Activated T-helper 1 cell treated with anti-CD3 and anti-CD28 coated beads, Interleukin-12 subunit alpha, Interleukin-12 subunit beta, Interleukin-2, Interleukin-4 antibody, amounts not matched to agents 30 ng/mL and 10 ng/mL and 1 ng/mL, durations not matched to agents 14 hours and 24 hours and 36 hours (primary cell): ENCODE measurements at regions not wholly inside any gene's neighbourhood (a gene's known extent, or its start where the extent isn't known, plus 50 kb on each side); places are given as distances from the start of the nearest gene placed in this dataset.

Source experiments
- DNase-seq: peaks from one replicate; pipeline ENCODE4 v3.0.0; 2021; ENCODE audit warnings: low spot score
- H3K27ac Mint-ChIP-seq: one replicate; pipeline ENCODE4 v1.8.0; 2021; ENCODE audit warnings: mild to moderate bottlenecking, mixed read lengths
- H3K27me3 Mint-ChIP-seq: one replicate; pipeline ENCODE4 v1.8.0; 2022; ENCODE audit warnings: mild to moderate bottlenecking, moderate library complexity, mixed read lengths; ENCODE audit not compliant: insufficient read depth
- H3K36me3 Mint-ChIP-seq: one replicate; pipeline ENCODE4 v1.8.0; 2021; ENCODE audit warnings: low read depth, mixed read lengths
- H3K4me1 Mint-ChIP-seq: one replicate; pipeline ENCODE4 v1.8.0; 2021; ENCODE audit warnings: low read depth, mixed read lengths
- H3K4me3 Mint-ChIP-seq: one replicate; pipeline ENCODE4 v1.8.0; 2021; ENCODE audit warnings: mild to moderate bottlenecking, moderate library complexity, mixed read lengths
- H3K9me3 Mint-ChIP-seq: one replicate; pipeline ENCODE4 v1.8.0; 2021; ENCODE audit warnings: mixed read lengths
- intact Hi-C: fragments of 100-400 bp; cut with micrococcal nuclease; formaldehyde crosslinking; loops from one replicate; pipeline ENCODE4 v1.15.1; 2024

GRCh38 chr1:175834597-175834996 is 91.2 kb upstream of the TNR start:
- no peaks in the 10 kb centered on the region for H3K27me3 Mint-ChIP-seq
- intact Hi-C loops, result no loop called here
- H3K4me1 Mint-ChIP-seq, result no peaks in the 10 kb centered on the region
- H3K4me3 Mint-ChIP-seq, result no peak overlapping the region
- no peak for DNase-seq
- no peak overlapping the region for H3K27ac Mint-ChIP-seq
- H3K9me3 Mint-ChIP-seq, result no peaks in the 10 kb centered on the region
- no peaks in the 10 kb centered on the region for H3K36me3 Mint-ChIP-seq

GRCh38 chr1:175833951-175834350 is 90.6 kb upstream of the TNR start:
- H3K9me3 Mint-ChIP-seq, result no peaks in the 10 kb centered on the region
- DNase-seq, result no peak
- H3K4me3 Mint-ChIP-seq, result no peak overlapping the region
- H3K36me3 Mint-ChIP-seq, result no peaks in the 10 kb centered on the region
- H3K4me1 Mint-ChIP-seq, result no peaks in the 10 kb centered on the region
- H3K27me3 Mint-ChIP-seq, result no peaks in the 10 kb centered on the region
- no peak overlapping the region for H3K27ac Mint-ChIP-seq
- intact Hi-C loops, result no loop called here

- H3K9me3 Mint-ChIP-seq, result no peaks in the 10 kb centered on the region
- intact Hi-C loops, result no loop called here
- no peaks in the 10 kb centered on the region for H3K36me3 Mint-ChIP-seq
- no peaks in the 10 kb centered on the region for H3K27me3 Mint-ChIP-seq
- no peak overlapping the region for H3K4me3 Mint-ChIP-seq
- H3K27ac Mint-ChIP-seq, result no peak overlapping the region
- no peaks in the 10 kb centered on the region for H3K4me1 Mint-ChIP-seq
- no peak for DNase-seq
These were observed 90.1 kb upstream of the TNR start for GRCh38 chr1:175833502-175833901.

- no peaks in the 10 kb centered on the region for H3K9me3 Mint-ChIP-seq
- H3K27me3 Mint-ChIP-seq, result peaks cover 3% of the 10 kb centered on the region
- intact Hi-C loops, result no loop called here
- no peak overlapping the region for H3K4me3 Mint-ChIP-seq
- no peaks in the 10 kb centered on the region for H3K4me1 Mint-ChIP-seq
- no peaks in the 10 kb centered on the region for H3K36me3 Mint-ChIP-seq
- no peak overlapping the region for H3K27ac Mint-ChIP-seq
- DNase-seq, result no peak
These were observed 87.1 kb upstream of the TNR start for GRCh38 chr1:175830500-175830899.

- H3K27ac Mint-ChIP-seq, result no peak overlapping the region
- H3K4me1 Mint-ChIP-seq, result no peaks in the 10 kb centered on the region
- H3K4me3 Mint-ChIP-seq, result no peak overlapping the region
- no peak for DNase-seq
- intact Hi-C loops, result no loop called here
- H3K9me3 Mint-ChIP-seq, result no peaks in the 10 kb centered on the region
- no peaks in the 10 kb centered on the region for H3K36me3 Mint-ChIP-seq
- peaks cover 3% of the 10 kb centered on the region for H3K27me3 Mint-ChIP-seq
These were observed 86.5 kb upstream of the TNR start for GRCh38 chr1:175829845-175830244.

- H3K27ac Mint-ChIP-seq, result no peak overlapping the region
- H3K27me3 Mint-ChIP-seq, result peaks cover 6% of the 10 kb centered on the region
- intact Hi-C loops, result no loop called here
These were observed 83.3 kb upstream of the TNR start for GRCh38 chr1:175826705-175827104.

GRCh38 chr1:175824079-175824478 is 80.7 kb upstream of the TNR start:
- no peak overlapping the region for H3K4me3 Mint-ChIP-seq
- peaks cover 9% of the 10 kb centered on the region for H3K27me3 Mint-ChIP-seq
- intact Hi-C loops, result no loop called here
- no peak overlapping the region for H3K27ac Mint-ChIP-seq
- H3K36me3 Mint-ChIP-seq, result no peaks in the 10 kb centered on the region
- no peaks in the 10 kb centered on the region for H3K9me3 Mint-ChIP-seq
- DNase-seq, result no peak
- no peaks in the 10 kb centered on the region for H3K4me1 Mint-ChIP-seq

More at GRCh38 chr1:175826705-175827104, 83.3 kb upstream of the TNR start:
- Mint-ChIP-seq H3K4me3 (no peak overlapping the region), H3K36me3 (no peaks in the 10 kb centered on the region), H3K4me1 (no peaks in the 10 kb centered on the region), H3K9me3 (no peaks in the 10 kb centered on the region)
- DNase-seq, result no peak

- Mint-ChIP-seq H3K27me3 (peaks cover 9% of the 10 kb centered on the region), H3K4me3 (no peak overlapping the region), H3K27ac (no peak overlapping the region), H3K9me3 (no peaks in the 10 kb centered on the region), H3K4me1 (no peaks in the 10 kb centered on the region), H3K36me3 (no peaks in the 10 kb centered on the region)
- intact Hi-C loops, result no loop called here
- no peak for DNase-seq
These were observed 80.0 kb upstream of the TNR start for GRCh38 chr1:175823406-175823805.

- Mint-ChIP-seq H3K27ac (no peak overlapping the region), H3K4me1 (no peaks in the 10 kb centered on the region), H3K9me3 (no peaks in the 10 kb centered on the region)
These were observed 79.2 kb upstream of the TNR start for GRCh38 chr1:175822580-175822979.

GRCh38 chr1:175820456-175821025 is 77.1 kb upstream of the TNR start:
- H3K4me3 Mint-ChIP-seq, result no peak overlapping the region
- DNase-seq, result no peak
- H3K36me3 Mint-ChIP-seq, result no peaks in the 10 kb centered on the region
- no peak overlapping the region for H3K27ac Mint-ChIP-seq
- no peaks in the 10 kb centered on the region for H3K4me1 Mint-ChIP-seq
- no peaks in the 10 kb centered on the region for H3K9me3 Mint-ChIP-seq
- peaks cover 7% of the 10 kb centered on the region for H3K27me3 Mint-ChIP-seq
- intact Hi-C loops, result no loop called here

More at GRCh38 chr1:175822580-175822979, 79.2 kb upstream of the TNR start:
- intact Hi-C loops, result no loop called here
- Mint-ChIP-seq H3K4me3 (no peak overlapping the region), H3K36me3 (no peaks in the 10 kb centered on the region), H3K27me3 (peaks cover 9% of the 10 kb centered on the region)
- DNase-seq, result no peak

GRCh38 chr1:175818929-175819328 is 75.5 kb upstream of the TNR start:
- Mint-ChIP-seq H3K36me3 (no peaks in the 10 kb centered on the region), H3K27me3 (peaks cover 8% of the 10 kb centered on the region), H3K27ac (no peak overlapping the region), H3K4me3 (no peak overlapping the region), H3K9me3 (no peaks in the 10 kb centered on the region), H3K4me1 (no peaks in the 10 kb centered on the region)
- intact Hi-C loops, result no loop called here
- no peak for DNase-seq

- no peak overlapping the region for H3K4me3 Mint-ChIP-seq
- H3K36me3 Mint-ChIP-seq, result no peaks in the 10 kb centered on the region
- DNase-seq, result no peak
These were observed 74.0 kb upstream of the TNR start for GRCh38 chr1:175817445-175817844.

GRCh38 chr1:175814885-175815284 is 71.5 kb upstream of the TNR start:
- H3K36me3 Mint-ChIP-seq, result no peaks in the 10 kb centered on the region
- intact Hi-C loops, result no loop called here
- H3K27ac Mint-ChIP-seq, result no peak overlapping the region
- DNase-seq, result no peak
- no peak overlapping the region for H3K4me3 Mint-ChIP-seq
- peaks cover 4% of the 10 kb centered on the region for H3K27me3 Mint-ChIP-seq
- H3K9me3 Mint-ChIP-seq, result no peaks in the 10 kb centered on the region
- H3K4me1 Mint-ChIP-seq, result no peaks in the 10 kb centered on the region

More at GRCh38 chr1:175817445-175817844, 74.0 kb upstream of the TNR start:
- no peak overlapping the region for H3K27ac Mint-ChIP-seq
- H3K4me1 Mint-ChIP-seq, result no peaks in the 10 kb centered on the region
- intact Hi-C loops, result no loop called here
- H3K9me3 Mint-ChIP-seq, result no peaks in the 10 kb centered on the region
- peaks cover 7% of the 10 kb centered on the region for H3K27me3 Mint-ChIP-seq

GRCh38 chr1:175812936-175813335 is 69.5 kb upstream of the TNR start:
- Mint-ChIP-seq H3K36me3 (no peaks in the 10 kb centered on the region), H3K9me3 (no peaks in the 10 kb centered on the region), H3K4me1 (no peaks in the 10 kb centered on the region), H3K4me3 (no peak overlapping the region), H3K27me3 (peaks cover 4% of the 10 kb centered on the region), H3K27ac (no peak overlapping the region)
- DNase-seq, result no peak
- intact Hi-C loops, result no loop called here
